OCI-LY7 (cell line): ENCODE measurements at regions not wholly inside any gene's neighbourhood (a gene's known extent, or its start where the extent isn't known, plus 50 kb on each side); places are given as distances from the start of the nearest gene placed in this dataset.

Experiments
- BruUV-seq: library from RNA; stranded (reverse); fragments of 400-500 nt; replicated peaks from 2 replicates; lab custom pipeline; 2021; lab: Mats Ljungman, UMichigan
- CTCF ChIA-PET: fragments of 300-600 bp; sonication (Branson Sonifier 250); formaldehyde crosslinking; loops from one replicate; lab custom pipeline; 2022; ENCODE audit warnings: antibody characterized with exemption; ENCODE audit not compliant: unreplicated experiment; lab: Charles Lee
- POLR2A ChIA-PET: fragments of 300-600 bp; sonication (Branson Sonifier 250); formaldehyde crosslinking; loops from one replicate; lab custom pipeline; 2022; ENCODE audit warnings: antibody characterized with exemption; lab: Charles Lee
- DNase-seq: peaks from one replicate; pipeline ENCODE4 v3.0.0-alpha.2; 2015; ENCODE audit warnings: low spot score
- H2AFZ ChIP-seq: fragments of 200-600 bp; sonication (generic), shearing (Covaris generic); 2 replicates; pipeline ENCODE4 v1.6.1; 2014; ENCODE audit warnings: mild to moderate bottlenecking, antibody characterized with exemption, low read length, moderate library complexity
- H3K27ac ChIP-seq: fragments of 200-600 bp; sonication (generic); 2 replicates; pipeline ENCODE4 v1.5.1; 2014; ENCODE audit warnings: mixed run types, low read depth, mild to moderate bottlenecking, moderate library complexity, low read length, inconsistent platforms; ENCODE audit not compliant: poor library complexity, severe bottlenecking
- H3K36me3 ChIP-seq: fragments of 200-600 bp; sonication (generic); 2 replicates; pipeline ENCODE4 v1.6.1; 2014; ENCODE audit warnings: mild to moderate bottlenecking, antibody characterized with exemption, low read length, moderate library complexity, mixed read lengths; ENCODE audit not compliant: insufficient read depth
- H3K4me1 ChIP-seq: fragments of 200-600 bp; sonication (generic); 2 replicates; pipeline ENCODE4 v1.5.1; 2014; ENCODE audit warnings: mild to moderate bottlenecking, low read length; ENCODE audit not compliant: insufficient read depth, poor library complexity, severe bottlenecking
- H3K4me2 ChIP-seq: fragments of 200-600 bp; sonication (generic); 2 replicates; pipeline ENCODE4 v1.6.1; 2014; ENCODE audit warnings: mild to moderate bottlenecking, low read length
- H3K4me3 ChIP-seq: fragments of 200-600 bp; sonication (generic); 2 replicates; pipeline ENCODE4 v1.5.1; 2014; ENCODE audit warnings: mild to moderate bottlenecking, low read depth, low read length; ENCODE audit not compliant: poor library complexity, severe bottlenecking
- H3K79me2 ChIP-seq: fragments of 200-600 bp; sonication (generic); 2 replicates; pipeline ENCODE4 v1.6.1; 2016; ENCODE audit warnings: low read depth, mild to moderate bottlenecking, low read length, moderate library complexity, mixed read lengths; ENCODE audit not compliant: insufficient read depth
- H3K9me2 ChIP-seq: fragments of 200-600 bp; sonication (generic); 2 replicates; pipeline ENCODE4 v1.6.1; 2016; ENCODE audit warnings: mild to moderate bottlenecking, low read length, mixed read lengths; ENCODE audit not compliant: insufficient read depth
- H3K9me3 ChIP-seq: fragments of 200-600 bp; sonication (generic); 2 replicates; pipeline ENCODE4 v1.6.1; 2014; ENCODE audit warnings: mild to moderate bottlenecking, mixed run types, low read length, mixed read lengths
- H4K20me1 ChIP-seq: fragments of 200-600 bp; sonication (generic); 2 replicates; pipeline ENCODE4 v1.6.1; 2014; ENCODE audit warnings: mild to moderate bottlenecking, antibody characterized with exemption, low read length, moderate library complexity, mixed read lengths; ENCODE audit not compliant: insufficient read depth
- CTCF ChIP-seq: fragments of 200-600 bp; sonication (generic); conservative IDR thresholded peaks from 2 replicates; pipeline ENCODE4 v1.5.1; 2014; ENCODE audit warnings: mild to moderate bottlenecking, antibody characterized with exemption, low read length, moderate library complexity, mixed read lengths
- EZH2phosphoT487 ChIP-seq: fragments of 200-600 bp; sonication (generic); IDR thresholded peaks from 2 replicates; pipeline ENCODE4 v1.6.1; 2018; ENCODE audit warnings: low read depth, borderline replicate concordance, mild to moderate bottlenecking, mixed run types, antibody characterized with exemption, low read length, moderate library complexity, mixed read lengths
- intact Hi-C: fragments of 100-400 bp; cut with micrococcal nuclease; formaldehyde crosslinking; loops from one replicate; pipeline ENCODE4 v1.10.0; 2022; ENCODE audit not compliant: unreplicated experiment

- Histone ChIP-seq H3K79me2 (no peaks in the 10 kb centered on the region), H4K20me1 (no peaks in the 10 kb centered on the region), H3K36me3 (no peaks in the 10 kb centered on the region), H3K4me1 (no peaks in the 10 kb centered on the region), H2AFZ (no peak overlapping the region), H3K27ac (no peak overlapping the region), H3K9me2 (no peaks in the 10 kb centered on the region), H3K4me3 (no peak overlapping the region), H3K9me3 (no peaks in the 10 kb centered on the region), H3K4me2 (no peak overlapping the region)
- intact Hi-C loops, result no loop called here
- no TSS peak for BruUV-seq
- ChIA-PET POLR2A (no interaction called here), CTCF (no interaction called here)
- DNase-seq, result no peak
- no peak for TF ChIP-seq EZH2phosphoT487
- no peak for TF ChIP-seq CTCF
Measured at GRCh38 chr3:15982243-15982642, 184.5 kb upstream of the ANKRD28 start.

GRCh38 chr3:15982667-15983196 is 185.0 kb upstream of the ANKRD28 start:
- Histone ChIP-seq H3K4me2 (no peak overlapping the region), H2AFZ (no peak overlapping the region), H3K9me3 (no peaks in the 10 kb centered on the region), H3K9me2 (no peaks in the 10 kb centered on the region), H4K20me1 (no peaks in the 10 kb centered on the region), H3K79me2 (no peaks in the 10 kb centered on the region), H3K4me1 (no peaks in the 10 kb centered on the region), H3K4me3 (no peak overlapping the region), H3K27ac (no peak overlapping the region), H3K36me3 (no peaks in the 10 kb centered on the region)
- POLR2A ChIA-PET, result no interaction called here
- intact Hi-C loops, result no loop called here
- CTCF ChIA-PET, result no interaction called here
- TF ChIP-seq CTCF (no peak), EZH2phosphoT487 (no peak)
- DNase-seq, result no peak
- no TSS peak for BruUV-seq

- H3K9me2 ChIP-seq, result no peaks in the 10 kb centered on the region
- TF ChIP-seq EZH2phosphoT487 (no peak), CTCF (no peak)
- CTCF ChIA-PET, result no interaction called here
- H3K4me2 ChIP-seq, result no peak overlapping the region
- intact Hi-C loops, result no loop called here
- DNase-seq, result no peak
- no peak overlapping the region for H2AFZ ChIP-seq
- H3K4me3 ChIP-seq, result no peak overlapping the region
- POLR2A ChIA-PET, result no interaction called here
- no peaks in the 10 kb centered on the region for H3K4me1 ChIP-seq
- H3K36me3 ChIP-seq, result no peaks in the 10 kb centered on the region
- H3K27ac ChIP-seq, result no peak overlapping the region
- no peaks in the 10 kb centered on the region for H3K9me3 ChIP-seq
- no peaks in the 10 kb centered on the region for H3K79me2 ChIP-seq
- H4K20me1 ChIP-seq, result no peaks in the 10 kb centered on the region
- no TSS peak for BruUV-seq
Measured at GRCh38 chr3:15983232-15983631, 185.5 kb upstream of the ANKRD28 start.
